SIG-M5 treated with dmso at 0.1 percent for 504 hours (cell line): ENCODE measurements at regions not wholly inside any gene's neighbourhood (a gene's known extent, or its start where the extent isn't known, plus 50 kb on each side); places are given as distances from the start of the nearest gene placed in this dataset.
"Not testable (repeated sequence)": the region's sequence is repeated elsewhere in the genome, so short reads cannot be mapped to it uniquely, and the experiment has no call there.

Source experiments
- DNase-seq: peaks from one replicate; lab custom pipeline; 2025; ENCODE audit not compliant: unreplicated experiment; lab: John Stamatoyannopoulos, UW

- no peak for DNase-seq
These were observed 188.8 kb upstream of the IRX4 start for GRCh38 chr5:2071562-2071961.

GRCh38 chr5:2070787-2071186, 188.1 kb upstream of the IRX4 start:
- DNase-seq, result not testable (repeated sequence)

GRCh38 chr5:2068531-2068930, 185.8 kb upstream of the IRX4 start:
- DNase-seq, result no peak

- no peak for DNase-seq
These were observed 183.6 kb upstream of the IRX4 start for GRCh38 chr5:2066373-2066772.

GRCh38 chr5:2063380-2063779, 180.7 kb upstream of the IRX4 start:
- DNase-seq, result not testable (repeated sequence)

- no peak for DNase-seq
These were observed 170.0 kb upstream of the IRX4 start for GRCh38 chr5:2052687-2053086.

GRCh38 chr5:2049876-2050275, 167.2 kb upstream of the IRX4 start:
- DNase-seq, result no peak

- no peak for DNase-seq
These were observed 165.9 kb upstream of the IRX4 start for GRCh38 chr5:2048664-2049063.

- DNase-seq, result no peak
These were observed 164.7 kb upstream of the IRX4 start for GRCh38 chr5:2047341-2047927.

- DNase-seq, result no peak
These were observed 161.3 kb upstream of the IRX4 start for GRCh38 chr5:2044041-2044440.

GRCh38 chr5:2039180-2039531, 156.4 kb upstream of the IRX4 start:
- DNase-seq, result no peak

- DNase-seq, result peak; percentile 11
These were observed 155.8 kb upstream of the IRX4 start for GRCh38 chr5:2038321-2039179.

GRCh38 chr5:2036885-2037284, 154.2 kb upstream of the IRX4 start:
- DNase-seq, result no peak

GRCh38 chr5:2032432-2032831, 149.7 kb upstream of the IRX4 start:
- no peak for DNase-seq

GRCh38 chr5:2031581-2031980, 148.9 kb upstream of the IRX4 start:
- DNase-seq, result no peak

- DNase-seq, result no peak
These were observed 147.4 kb upstream of the IRX4 start for GRCh38 chr5:2030131-2030530.

GRCh38 chr5:2029206-2029605, 146.5 kb upstream of the IRX4 start:
- DNase-seq, result no peak

- no peak for DNase-seq
These were observed 145.1 kb upstream of the IRX4 start for GRCh38 chr5:2027790-2028189.

GRCh38 chr5:2024986-2025721, 142.4 kb upstream of the IRX4 start:
- DNase-seq, result no peak

GRCh38 chr5:2023196-2023595, 140.5 kb upstream of the IRX4 start:
- no peak for DNase-seq

- no peak for DNase-seq
These were observed 139.7 kb upstream of the IRX4 start for GRCh38 chr5:2022436-2022835.
